Testis (tissue), 2 donors: ENCODE measurements at regions not wholly inside any gene's neighbourhood (a gene's known extent, or its start where the extent isn't known, plus 50 kb on each side); places are given as distances from the start of the nearest gene placed in this dataset.

Experiments
- CTCF ChIP-seq, 3 experiments: fragments of 450-650 bp in 2 of 3; fragments of 200-600 bp in 1 of 3; sonication (generic) in 1 of 3; IDR thresholded peaks; one replicate each; pipeline ENCODE4 v1.5.1; 2016 to 2019; ENCODE audit warnings: antibody characterized with exemption in 3 of 3, mild to moderate bottlenecking in 2 of 3, moderate library complexity in 1 of 3
- POLR2A ChIP-seq: fragments of 450-650 bp; IDR thresholded peaks from one replicate; pipeline ENCODE4 v1.6.1; 2017; ENCODE audit warnings: antibody characterized with exemption, mild to moderate bottlenecking, moderate library complexity

GRCh38 chr13:31870511-31870910 lies 131.2 kb downstream of the RXFP2 start:
- TF ChIP-seq POLR2A (no peak), CTCF (IDR thresholded peaks at IDR 0.05) (no peak)
